ENCODE measurements at regions not wholly inside any gene's neighbourhood (a gene's known extent, or its start where the extent isn't known, plus 50 kb on each side); places are given as distances from the start of the nearest gene placed in this dataset.

DNA sequence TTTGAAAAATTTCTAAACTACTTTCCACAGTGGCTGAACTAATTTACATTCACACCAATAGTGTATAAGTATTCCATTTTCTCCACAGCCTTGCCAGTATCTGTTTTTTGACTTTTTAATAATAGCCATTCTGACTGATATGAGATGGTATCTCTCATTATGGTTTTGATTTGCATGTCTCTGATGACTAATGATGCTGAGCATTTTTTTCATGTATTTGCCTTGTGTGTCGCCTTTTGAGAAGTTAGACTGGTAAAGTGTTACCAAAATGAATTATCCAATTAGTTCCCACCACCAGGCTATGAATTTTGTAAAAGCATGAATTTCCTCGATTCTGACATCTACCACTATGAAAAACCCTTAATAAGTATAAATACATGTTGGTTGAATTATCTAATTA is 242.2 kb upstream of the GK2 start:
- Histone ChIP-seq H3K9me3 (replicated peaks; ENCODE audit: control insufficient read depth, insufficient read depth, low read length) (no peaks in the 10 kb centered on the region), H3K4me1 (ENCODE audit: control insufficient read depth, insufficient read depth, low read length) (no peaks in the 10 kb centered on the region), H2AFZ (ENCODE audit: control insufficient read depth, low read depth, low read length) (no peak overlapping the region), H3K9ac (ENCODE audit: control insufficient read depth, insufficient read depth, low read length) (no peak overlapping the region), H3K27me3 (replicated peaks in 1 of 2; ENCODE audit: control insufficient read depth in 2 of 2, insufficient read depth in 2 of 2, low read length in 1 of 2) (no peaks in the 10 kb centered on the region), H3K4me3 (no peak overlapping the region), H3K27ac (ENCODE audit: control insufficient read depth, insufficient read depth) (no peak overlapping the region), H3K79me2 (ENCODE audit: control insufficient read depth, insufficient read depth, low read length) (no peaks in the 10 kb centered on the region), H3K4me2 (ENCODE audit: control insufficient read depth, insufficient read depth) (no peak overlapping the region), H3K36me3 (ENCODE audit: control insufficient read depth in 2 of 2, insufficient read depth in 2 of 2, low read length in 1 of 2) (no peaks in the 10 kb centered on the region), H4K20me1 (ENCODE audit: control insufficient read depth, insufficient read depth) (no peaks in the 10 kb centered on the region)
- ATAC-seq = no peak
- DNase-seq (ENCODE audit: low read depth, low spot score) = no peak
- TF ChIP-seq NR2C1 (IDR thresholded peaks at IDR 0.05) (no peak), MTA3 (IDR thresholded peaks at IDR 0.05; ENCODE audit: borderline replicate concordance, low read length) (no peak), RB1 (IDR thresholded peaks at IDR 0.05; ENCODE audit: borderline replicate concordance) (no peak), GATAD2B (conservative IDR thresholded peaks at IDR 0.05; ENCODE audit: low read depth) (no peak), RAD21 (IDR thresholded peaks at IDR 0.05; ENCODE audit: insufficient read depth, low read depth, low read length) (no peak), JUND (IDR thresholded peaks at IDR 0.05; ENCODE audit: low read depth, low read length) (no peak), RBBP5 (conservative IDR thresholded peaks at IDR 0.05) (no peak), SREBF1 (IDR thresholded peaks at IDR 0.05; ENCODE audit: low read length) (no peak), RFX5 (IDR thresholded peaks at IDR 0.05; ENCODE audit: low read depth, low read length) (no peak), SMAD1 (IDR thresholded peaks at IDR 0.05; ENCODE audit: low read depth, partially characterized antibody) (no peak), NRF1 (conservative IDR thresholded peaks at IDR 0.05; ENCODE audit: low read depth, low read length) (no peak), FOS (IDR thresholded peaks at IDR 0.05; ENCODE audit: borderline replicate concordance, extremely low read depth, insufficient read length) (no peak), CHD4 (IDR thresholded peaks at IDR 0.05) (no peak), SRF (IDR thresholded peaks at IDR 0.05; ENCODE audit: low read depth in 2 of 2, low read length in 2 of 2) (no peak)
- TF ChIP-seq, protein P1, sequence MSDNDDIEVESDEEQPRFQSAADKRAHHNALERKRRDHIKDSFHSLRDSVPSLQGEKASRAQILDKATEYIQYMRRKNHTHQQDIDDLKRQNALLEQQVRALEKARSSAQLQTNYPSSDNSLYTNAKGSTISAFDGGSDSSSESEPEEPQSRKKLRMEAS (IDR thresholded peaks at IDR 0.05; ENCODE audit: low read depth, low read length) = no peak
- TF ChIP-seq, protein P2, sequence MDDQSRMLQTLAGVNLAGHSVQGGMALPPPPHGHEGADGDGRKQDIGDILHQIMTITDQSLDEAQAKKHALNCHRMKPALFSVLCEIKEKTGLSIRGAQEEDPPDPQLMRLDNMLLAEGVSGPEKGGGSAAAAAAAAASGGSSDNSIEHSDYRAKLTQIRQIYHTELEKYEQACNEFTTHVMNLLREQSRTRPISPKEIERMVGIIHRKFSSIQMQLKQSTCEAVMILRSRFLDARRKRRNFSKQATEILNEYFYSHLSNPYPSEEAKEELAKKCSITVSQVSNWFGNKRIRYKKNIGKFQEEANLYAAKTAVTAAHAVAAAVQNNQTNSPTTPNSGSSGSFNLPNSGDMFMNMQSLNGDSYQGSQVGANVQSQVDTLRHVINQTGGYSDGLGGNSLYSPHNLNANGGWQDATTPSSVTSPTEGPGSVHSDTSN (IDR thresholded peaks at IDR 0.05; ENCODE audit: insufficient replicate concordance, low read depth, low read length) = no peak
- TF ChIP-seq, protein P3, sequence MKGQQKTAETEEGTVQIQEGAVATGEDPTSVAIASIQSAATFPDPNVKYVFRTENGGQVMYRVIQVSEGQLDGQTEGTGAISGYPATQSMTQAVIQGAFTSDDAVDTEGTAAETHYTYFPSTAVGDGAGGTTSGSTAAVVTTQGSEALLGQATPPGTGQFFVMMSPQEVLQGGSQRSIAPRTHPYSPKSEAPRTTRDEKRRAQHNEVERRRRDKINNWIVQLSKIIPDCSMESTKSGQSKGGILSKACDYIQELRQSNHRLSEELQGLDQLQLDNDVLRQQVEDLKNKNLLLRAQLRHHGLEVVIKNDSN (IDR thresholded peaks at IDR 0.05; ENCODE audit: borderline replicate concordance, extremely low read length, insufficient read depth, low read depth, low read length) = no peak
- CTCF ChIA-PET = no interaction called here
- no TSS peak for BruUV-seq (replicated peaks)
- intact Hi-C loops (cut with micrococcal nuclease; ENCODE audit: unreplicated experiment) = no loop called here
- SMC1A ChIA-PET (ENCODE audit: uncharacterized antibody, unreplicated experiment) = no interaction called here
- 0% methylated on average over 2 of the region's 2 CpGs for WGBS (ENCODE audit: insufficient coverage, insufficient replicate concordance, low lambda C conversion rate, missing lambda C conversion rate)
- in situ Hi-C loops (cut with MboI) = no loop called here
- POLR2A ChIA-PET = no interaction called here
- no peak for FAIRE-seq
- RAD21 ChIA-PET (ENCODE audit: unreplicated experiment) = no interaction called here
